Midbrain (tissue), 1 donor: ENCODE measurements at regions not wholly inside any gene's neighbourhood (a gene's known extent, or its start where the extent isn't known, plus 50 kb on each side); places are given as distances from the start of the nearest gene placed in this dataset.

Experiments used
- DNase-seq: peaks from one replicate; lab custom pipeline; 2025; lab: John Stamatoyannopoulos, UW

DNA sequence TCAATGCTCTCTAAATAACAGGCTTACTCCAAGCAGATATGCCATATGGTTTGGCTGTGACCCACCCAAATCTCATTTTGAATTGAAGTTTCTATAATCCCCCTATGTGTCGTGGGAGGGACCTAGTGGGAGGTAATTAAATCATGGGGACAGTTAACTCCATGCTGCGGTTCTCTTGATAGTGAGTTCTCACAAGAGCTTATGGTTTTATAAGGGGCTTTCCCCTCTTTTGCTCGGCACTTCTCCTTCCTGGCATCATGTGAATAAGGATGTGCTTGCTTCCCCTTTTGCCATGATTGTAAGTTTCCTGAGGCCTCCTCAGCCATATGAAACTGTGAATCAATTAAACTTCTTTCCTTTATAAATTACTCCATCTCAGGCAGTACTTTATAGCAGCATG is 302.7 kb upstream of the ZC3H15 start:
- no peak for DNase-seq

- DNase-seq = no peak
Observed at GRCh38 chr2:186187854-186188253, 298.2 kb upstream of the ZC3H15 start.

DNA sequence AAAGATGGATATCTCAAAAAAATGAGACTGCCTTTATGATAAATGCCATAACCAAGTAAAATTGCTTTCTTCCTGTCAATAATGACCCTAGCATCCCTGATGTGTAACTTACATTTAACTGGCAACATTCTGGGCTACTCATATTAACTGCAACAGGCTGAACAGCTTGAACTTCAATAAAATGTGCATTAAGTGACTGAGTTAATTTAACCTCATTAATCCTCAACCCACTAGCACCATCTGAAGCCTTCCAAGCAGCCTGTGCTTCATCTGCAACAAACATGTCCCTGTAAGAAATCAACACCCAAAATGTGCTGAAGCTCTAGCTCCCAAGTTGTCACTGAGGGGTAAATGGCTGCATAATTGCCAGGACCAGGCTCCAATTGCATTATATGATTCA is 296.2 kb upstream of the ZC3H15 start:
- DNase-seq = no peak

DNA sequence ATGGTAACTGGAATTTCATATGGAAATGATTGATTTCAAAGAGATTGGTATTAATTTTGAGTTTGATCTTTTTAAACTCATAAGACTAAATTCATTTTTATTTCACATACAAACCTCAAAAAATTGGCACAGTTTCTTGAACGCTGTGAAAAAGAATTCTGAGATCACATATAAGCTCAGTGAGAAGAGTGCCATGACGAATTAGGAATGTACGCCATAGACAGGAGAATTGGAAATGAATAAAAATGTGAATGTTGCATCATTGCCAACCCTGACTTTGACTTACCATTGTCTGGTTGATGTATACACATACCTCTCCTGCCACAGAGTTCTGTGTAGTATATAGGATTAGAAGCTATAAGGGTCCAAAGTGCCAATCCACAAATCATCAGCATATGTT is 290.4 kb upstream of the ZC3H15 start:
- no peak for DNase-seq

DNA sequence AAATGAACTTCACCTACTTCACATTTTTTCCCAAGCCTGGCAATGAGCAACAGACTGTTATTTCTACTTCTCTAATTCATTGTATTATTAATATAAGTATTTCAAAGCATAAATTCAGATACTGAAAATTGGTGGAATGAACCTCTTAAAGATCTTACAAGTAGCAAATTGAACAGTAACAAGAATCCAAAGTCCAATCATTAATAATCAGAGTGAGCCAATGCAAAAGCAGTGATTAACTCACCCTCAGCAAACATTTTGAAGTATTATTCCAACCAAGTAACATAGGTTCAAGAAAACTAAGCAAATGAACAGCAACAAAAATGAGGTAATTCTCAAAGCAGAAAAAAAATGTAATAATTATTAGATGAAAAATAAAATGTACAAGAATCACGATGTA is 288.1 kb upstream of the ZC3H15 start:
- no peak for DNase-seq

- no peak for DNase-seq
Observed at GRCh38 chr2:186199029-186199428, 287.0 kb upstream of the ZC3H15 start.

- no peak for DNase-seq
Observed at GRCh38 chr2:186201371-186201770, 284.7 kb upstream of the ZC3H15 start.

- no peak for DNase-seq
Observed at GRCh38 chr2:186205254-186205911, 280.7 kb upstream of the ZC3H15 start.

DNA sequence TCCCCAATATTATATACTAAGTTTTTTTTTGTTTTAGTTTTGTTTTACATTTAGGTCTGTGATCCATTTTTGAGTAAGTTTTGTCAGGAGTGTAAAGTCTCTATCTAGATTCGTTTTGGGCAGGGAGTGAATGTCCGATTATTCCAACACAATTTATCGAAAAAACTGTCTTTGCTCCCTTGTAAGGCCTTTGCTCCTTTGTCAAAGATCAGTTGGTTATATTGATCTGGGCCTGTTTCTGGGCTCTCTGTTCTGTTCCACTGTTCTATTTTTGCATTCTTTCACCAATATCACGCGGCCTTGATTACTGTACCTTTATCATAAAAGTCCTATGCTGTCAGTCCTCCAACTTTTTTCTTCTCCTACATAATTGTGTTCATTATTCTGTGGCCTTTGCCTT is 276.5 kb upstream of the ZC3H15 start:
- no peak for DNase-seq

- DNase-seq = no peak
Observed at GRCh38 chr2:186220409-186220808, 265.7 kb upstream of the ZC3H15 start.

DNA sequence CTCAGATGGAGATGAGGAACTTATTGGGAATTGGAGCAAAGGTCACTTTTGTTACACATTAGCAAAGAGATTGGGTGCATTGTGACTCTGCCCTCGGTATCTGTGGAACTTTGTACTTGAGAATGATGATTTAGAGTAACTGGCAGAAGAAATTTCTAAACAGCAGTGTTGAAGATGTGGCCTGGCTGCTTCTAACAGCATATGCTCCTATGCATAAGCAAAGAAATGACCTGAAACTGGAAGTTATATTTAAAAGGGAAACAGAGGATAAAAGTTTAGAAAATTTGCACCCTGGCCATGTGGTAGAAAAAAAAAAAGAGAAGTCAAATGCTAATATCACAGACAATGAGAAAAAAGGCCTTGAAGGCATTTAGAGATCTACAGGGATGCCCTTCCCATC is 256.8 kb upstream of the ZC3H15 start:
- DNase-seq = no peak

DNA sequence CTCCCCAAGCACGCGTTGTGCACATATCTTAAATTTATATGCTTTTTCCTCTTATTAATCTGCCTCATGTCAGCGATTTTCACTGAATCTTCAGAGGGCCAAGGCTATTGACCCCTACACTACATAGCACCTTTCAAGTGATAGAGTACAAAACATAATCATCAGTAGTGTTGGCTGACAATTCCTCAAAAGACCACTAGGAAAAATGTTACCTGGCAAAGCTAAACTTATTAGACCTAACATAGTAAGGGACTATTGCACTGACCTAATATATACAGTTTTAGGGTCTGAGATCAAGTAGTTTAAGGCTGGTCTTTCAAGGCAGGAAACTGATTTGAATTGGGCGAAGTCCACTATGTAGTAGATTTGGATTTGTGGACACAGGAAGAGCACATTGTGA is 244.2 kb upstream of the ZC3H15 start:
- DNase-seq = no peak

DNA sequence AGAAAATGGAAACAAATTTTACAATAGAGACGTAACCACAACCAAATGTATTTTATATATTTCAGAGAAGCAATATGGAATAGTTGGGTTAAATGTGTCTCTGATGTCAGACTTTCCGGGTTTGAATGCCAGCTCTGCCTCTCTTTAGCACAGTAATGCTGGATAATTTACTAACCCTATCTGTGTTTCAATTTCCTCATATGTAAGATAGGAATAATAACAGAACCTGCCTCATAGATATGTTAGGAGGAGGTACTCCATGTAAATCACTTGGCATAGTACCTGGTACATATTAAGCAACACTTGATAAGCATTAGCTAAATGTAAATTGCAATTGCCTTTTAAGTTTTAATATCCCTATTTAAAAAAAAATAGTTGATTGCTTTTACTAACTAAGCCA is 231.3 kb upstream of the ZC3H15 start:
- DNase-seq = no peak

GRCh38 chr2:186255823-186256222 is 230.2 kb upstream of the ZC3H15 start:
- DNase-seq = no peak

GRCh38 chr2:186256540-186256939 is 229.5 kb upstream of the ZC3H15 start:
- DNase-seq = peak; percentile 24

GRCh38 chr2:186263673-186264250 is 222.3 kb upstream of the ZC3H15 start:
- no peak for DNase-seq

DNA sequence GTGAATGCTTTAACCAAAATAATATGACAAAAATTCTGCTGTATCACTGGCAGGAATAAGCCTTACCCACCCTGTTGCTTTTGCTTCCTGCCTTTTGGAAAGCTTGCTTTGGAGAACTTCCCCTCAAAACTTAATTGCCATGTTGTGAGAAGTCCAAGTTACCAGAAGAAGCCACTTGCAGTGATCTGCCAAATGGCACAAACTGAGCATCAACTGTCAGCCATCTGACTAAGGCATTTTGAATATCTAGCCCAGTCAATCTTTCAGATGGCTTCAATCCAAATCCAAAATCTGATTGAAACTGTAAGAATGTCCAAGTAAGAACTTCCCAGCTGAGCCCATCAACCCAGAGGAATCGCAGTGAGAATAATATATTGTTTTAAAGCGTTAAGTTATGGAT is 216.5 kb upstream of the ZC3H15 start:
- no peak for DNase-seq

DNA sequence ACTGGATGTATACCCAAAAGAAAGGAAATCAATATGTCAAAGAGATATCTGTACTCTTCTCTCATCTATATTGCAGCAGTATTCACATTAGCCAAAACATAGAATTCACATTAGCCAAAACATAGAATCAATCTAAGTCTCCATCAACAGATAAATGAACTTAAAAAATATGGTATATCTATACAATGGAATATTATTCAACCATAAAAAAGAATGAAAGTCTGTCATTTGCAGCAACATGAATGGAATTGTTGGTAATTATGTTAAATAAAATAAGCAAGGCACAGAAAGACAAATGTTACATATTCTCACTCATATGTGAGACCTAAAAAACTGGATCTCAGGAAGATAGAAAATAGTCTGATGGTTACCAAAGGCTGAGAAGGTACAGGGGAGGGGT is 212.1 kb upstream of the ZC3H15 start:
- no peak for DNase-seq

DNA sequence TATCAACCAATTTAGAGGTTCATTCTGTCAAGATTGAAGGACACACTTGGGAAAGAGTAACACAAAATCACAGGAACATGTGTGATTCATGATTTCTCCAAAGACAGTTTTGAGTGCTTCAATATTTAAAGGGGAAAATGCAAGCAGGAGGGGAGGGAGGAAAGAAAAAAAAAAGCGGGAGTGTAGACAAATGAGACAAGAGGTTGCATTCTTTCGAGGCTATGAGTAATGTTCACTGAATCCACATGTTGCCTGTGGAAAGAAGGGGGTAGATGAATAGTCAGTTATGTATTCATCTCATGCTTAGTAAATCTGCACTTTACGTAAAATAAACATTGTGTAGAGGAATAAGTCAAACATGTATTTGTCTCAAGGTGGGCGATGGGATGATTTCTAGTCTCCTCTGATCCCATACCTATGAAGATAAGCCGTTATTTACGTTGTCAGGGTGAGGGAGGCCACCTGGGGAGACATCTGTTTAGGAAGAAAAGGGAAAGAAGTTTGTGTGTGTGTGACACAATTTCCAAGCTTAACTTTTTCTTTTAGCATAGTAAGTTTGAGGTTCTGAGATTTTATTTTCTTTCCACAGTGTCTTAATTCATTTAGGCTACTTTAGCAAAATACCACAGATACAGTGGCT is 211.0 kb upstream of the ZC3H15 start:
- no peak for DNase-seq

- DNase-seq = no peak
Observed at GRCh38 chr2:186276909-186277308, 209.2 kb upstream of the ZC3H15 start.

DNA sequence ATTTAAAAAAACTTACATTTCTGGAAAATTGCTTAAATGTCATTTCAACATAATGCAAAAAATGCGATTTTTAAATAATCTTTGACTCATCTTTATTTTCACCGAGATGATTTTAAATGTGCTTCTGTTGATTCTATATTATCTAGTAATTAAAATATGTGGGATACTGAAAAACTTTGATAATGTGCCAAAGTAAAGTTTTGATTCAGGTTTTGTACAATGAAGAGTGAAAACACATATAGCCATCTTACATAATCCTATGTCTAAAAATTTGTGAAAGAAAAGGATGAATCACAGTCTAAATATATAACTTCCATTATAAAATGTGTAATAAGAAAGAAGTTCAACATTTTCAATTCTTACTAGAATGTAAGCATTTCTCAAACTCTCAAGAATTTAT is 204.3 kb upstream of the ZC3H15 start:
- no peak for DNase-seq

DNA sequence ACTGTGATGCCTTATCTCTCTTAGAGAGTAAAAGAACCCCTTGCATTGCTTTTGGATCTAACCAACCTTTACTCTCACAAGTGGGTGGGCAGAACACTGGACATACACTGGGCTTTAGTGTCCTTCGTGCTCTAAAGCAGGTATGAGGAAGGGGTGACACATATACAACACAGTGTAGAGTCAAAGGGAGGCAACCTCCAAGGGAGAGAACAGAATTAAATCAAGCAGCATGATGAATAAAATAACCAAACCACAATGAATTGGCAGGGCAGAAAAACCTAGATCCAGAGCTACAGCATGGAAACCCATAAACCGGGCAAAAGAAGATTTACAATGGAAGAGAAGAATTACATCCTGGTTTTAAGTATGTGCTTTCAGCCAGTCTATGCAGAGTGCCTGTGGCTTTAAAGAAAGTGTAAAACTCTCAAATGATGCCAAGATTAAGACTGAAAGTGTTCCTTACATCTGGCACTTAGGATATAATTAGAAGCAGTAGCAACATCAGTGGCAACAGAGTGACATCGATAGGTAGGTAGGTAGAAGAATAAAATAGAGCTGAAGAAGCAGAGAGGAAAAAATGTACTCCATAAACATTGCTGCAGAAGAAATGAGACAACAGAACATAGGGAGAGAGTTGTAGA is 191.7 kb upstream of the ZC3H15 start:
- no peak for DNase-seq

DNA sequence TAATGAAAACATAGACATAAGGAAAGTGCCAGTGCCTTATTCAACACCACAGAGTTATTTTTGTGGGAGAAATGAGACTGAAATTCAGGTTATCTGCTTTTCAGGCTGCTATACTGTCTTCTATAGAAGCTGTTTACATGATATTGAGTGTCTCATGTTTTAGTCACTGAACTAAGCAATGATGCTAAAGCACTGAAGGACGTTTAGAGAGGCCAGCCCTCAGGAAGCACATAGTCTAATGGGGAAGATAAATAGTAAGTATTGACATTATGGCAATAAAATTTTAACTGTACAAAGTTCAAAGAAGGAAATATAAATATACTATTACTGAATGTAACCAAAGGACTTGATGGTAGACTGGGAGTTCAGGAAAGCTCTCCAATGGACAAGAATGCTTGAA is 186.4 kb upstream of the ZC3H15 start:
- no peak for DNase-seq
